A549 (cell line): ENCODE measurements at regions not wholly inside any gene's neighbourhood (a gene's known extent, or its start where the extent isn't known, plus 50 kb on each side); places are given as distances from the start of the nearest gene placed in this dataset.

Experiments
- ATAC-seq, 2 experiments: fragments of 200-7000 bp in 1 of 2; fragments of >200 bp in 1 of 2; cut with Nextera tagmentation in 1 of 2; cut with Tn5 transposase in 1 of 2; 3 replicates each; pipeline versions ENCODE4 v1.8.0 to v1.9.1; 2018 to 2020; ENCODE audit warnings: mild to moderate bottlenecking in 1 of 2, moderate library complexity in 1 of 2
- CTCF ChIA-PET: fragments of 300-600 bp; sonication (Branson Sonifier 250); formaldehyde crosslinking; extraction: SDS; loops from one replicate; lab custom pipeline; 2021; ENCODE audit warnings: antibody characterized with exemption, inconsistent platforms; lab: Yijun Ruan, JAX
- POLR2A ChIA-PET: fragments of 350-600 bp; formaldehyde crosslinking; extraction: SDS; loops from one replicate; lab custom pipeline; 2021; ENCODE audit warnings: antibody characterized with exemption, inconsistent platforms; lab: Yijun Ruan, JAX
- DNase-seq, 2 experiments: peaks; one replicate each; pipeline versions ENCODE4 v3.0.0 to v3.0.0-alpha.2; 2011 to 2016; ENCODE audit warnings: low read depth in 1 of 2, low spot score in 1 of 2
- FAIRE-seq: peaks from 2 replicates; lab custom pipeline; 2011; peaks lifted over from hg19 to GRCh38; lab: Jason Lieb, UNC
- H3K27ac ChIP-seq, 2 experiments: fragments of >200 bp; sonication (Bioruptor Twin); formaldehyde crosslinking; 3 replicates each; pipeline ENCODE4 v1.5.1; 2016 to 2017
- H3K4me1 ChIP-seq: fragments of >200 bp; sonication (Bioruptor Twin); formaldehyde crosslinking; 3 replicates; pipeline ENCODE4 v1.6.1; 2016
- H3K4me2 ChIP-seq: fragments of >200 bp; sonication (Bioruptor Twin); formaldehyde crosslinking; 3 replicates; pipeline ENCODE4 v1.6.1; 2016
- H3K4me3 ChIP-seq: fragments of >200 bp; sonication (Bioruptor Twin); formaldehyde crosslinking; 3 replicates; pipeline ENCODE4 v1.5.1; 2016
- H3K9me3 ChIP-seq: fragments of >200 bp; sonication (Bioruptor Twin); formaldehyde crosslinking; 3 replicates; pipeline ENCODE4 v1.6.1; 2016
- BHLHE40 ChIP-seq: IDR thresholded peaks from 2 replicates; pipeline ENCODE4 v1.6.1; 2012; ENCODE audit warnings: low read depth, low read length, inconsistent platforms
- CHD2 ChIP-seq: fragments of 150-350 bp; IDR thresholded peaks from 2 replicates; pipeline ENCODE4 v1.6.1; 2014; ENCODE audit warnings: low read length; ENCODE audit not compliant: partially characterized antibody
- FOSB ChIP-seq: fragments of 250-450 bp; sonication (Bioruptor Pico); IDR thresholded peaks from 2 replicates; pipeline ENCODE4 v1.5.0; 2020; ENCODE audit warnings: mild to moderate bottlenecking, moderate library complexity
- FOXS1 ChIP-seq: fragments of 250-450 bp; sonication (Bioruptor Pico); IDR thresholded peaks from 2 replicates; pipeline ENCODE4 v1.5.0; 2020; ENCODE audit warnings: mild to moderate bottlenecking, moderate library complexity
- GATA3 ChIP-seq: IDR thresholded peaks from 2 replicates; pipeline ENCODE4 v1.6.1; 2012; ENCODE audit warnings: borderline replicate concordance
- HDAC2 ChIP-seq: fragments of 200-600 bp; sonication (generic); IDR thresholded peaks from 2 replicates; pipeline ENCODE4 v1.6.1; 2016
- HOXB13 ChIP-seq: fragments of 250-450 bp; sonication (Bioruptor Pico); IDR thresholded peaks from 2 replicates; pipeline ENCODE4 v1.5.0; 2020; ENCODE audit warnings: low read depth, mild to moderate bottlenecking, moderate library complexity
- HOXB5 ChIP-seq: fragments of 250-450 bp; sonication (Bioruptor Pico); IDR thresholded peaks from 2 replicates; pipeline ENCODE4 v1.5.0; 2020; ENCODE audit warnings: mild to moderate bottlenecking, moderate library complexity
- JUN ChIP-seq, 2 experiments: fragments of >200 bp; sonication (Bioruptor Twin); formaldehyde crosslinking; IDR thresholded peaks; 2 replicates in 1 of 2; 3 replicates in 1 of 2; pipeline ENCODE4 v1.6.1; 2016 to 2017
- JUNB ChIP-seq: fragments of >200 bp; sonication (Bioruptor Twin); formaldehyde crosslinking; IDR thresholded peaks from 2 replicates; pipeline ENCODE4 v1.6.1; 2016
- MAFK ChIP-seq: fragments of 450-650 bp; IDR thresholded peaks from 2 replicates; pipeline ENCODE4 v1.6.1; 2014; ENCODE audit not compliant: partially characterized antibody
- MYC ChIP-seq: IDR thresholded peaks from 2 replicates; pipeline ENCODE4 v1.6.1; 2012; ENCODE audit warnings: mild to moderate bottlenecking, inconsistent platforms, low read length, improper control_type of control experiment, borderline replicate concordance
- RFX5 ChIP-seq: fragments of 450-650 bp; IDR thresholded peaks from 2 replicates; pipeline ENCODE4 v1.7.1; 2014; ENCODE audit warnings: antibody characterized with exemption, mild to moderate bottlenecking, moderate library complexity
- SMC3 ChIP-seq: fragments of >200 bp; sonication (Bioruptor Twin); formaldehyde crosslinking; IDR thresholded peaks from 3 replicates; pipeline ENCODE4 v1.6.1; 2018; ENCODE audit warnings: inconsistent platforms
- TFCP2L1 ChIP-seq: fragments of 250-450 bp; sonication (Bioruptor Pico); IDR thresholded peaks from 2 replicates; pipeline ENCODE4 v1.5.0; 2021; ENCODE audit warnings: mild to moderate bottlenecking
- ZFP36 ChIP-seq: fragments of 450-650 bp; IDR thresholded peaks from 2 replicates; pipeline ENCODE4 v1.6.1; 2014; ENCODE audit warnings: borderline replicate concordance; ENCODE audit not compliant: partially characterized antibody
- ZNF302 ChIP-seq: fragments of 250-450 bp; sonication (Bioruptor Pico); IDR thresholded peaks from 2 replicates; pipeline ENCODE4 v1.9.0; 2021; ENCODE audit warnings: inconsistent platforms, mild to moderate bottlenecking, moderate library complexity
- WGBS: methylation state at CpG from one replicate; pipeline ENCODE4 v1.1.6; 2017; ENCODE audit errors: missing lambda C conversion rate; 5-methylcytosine and 5-hydroxymethylcytosine counted together
- TF ChIP-seq, protein P1 (sequence below): IDR thresholded peaks from 2 replicates; pipeline ENCODE4 v1.6.1; 2012
- TF ChIP-seq, protein P2 (sequence below): fragments of 250-450 bp; sonication (Bioruptor Pico); IDR thresholded peaks from 2 replicates; pipeline ENCODE4 v1.5.0; 2020; ENCODE audit warnings: low read depth, mild to moderate bottlenecking, moderate library complexity
- TF ChIP-seq, protein P3 (sequence below): fragments of 250-450 bp; sonication (Bioruptor Pico); IDR thresholded peaks from 2 replicates; pipeline ENCODE4 v1.5.0; 2021; ENCODE audit warnings: mild to moderate bottlenecking, moderate library complexity, borderline replicate concordance

- H3K9me3 ChIP-seq = no peaks in the 10 kb centered on the region
- H3K4me2 ChIP-seq = no peak overlapping the region
- ATAC-seq = no peak
- FAIRE-seq = no peak
- H3K4me3 ChIP-seq = no peak overlapping the region
- no peaks in the 10 kb centered on the region for H3K4me1 ChIP-seq
- TF ChIP-seq FOXS1 = no peak
- no peak for TF ChIP-seq HOXB13
- no peak for TF ChIP-seq ZNF302 (CRISPR knock-in tag)
- TF ChIP-seq JUNB = no peak
- no peak for TF ChIP-seq RFX5
- TF ChIP-seq ZFP36 = no peak
- no peak for TF ChIP-seq SMC3
- TF ChIP-seq GATA3 = no peak
- no peak for TF ChIP-seq HDAC2
- no peak for TF ChIP-seq FOSB (CRISPR knock-in tag)
- TF ChIP-seq, protein P1, sequence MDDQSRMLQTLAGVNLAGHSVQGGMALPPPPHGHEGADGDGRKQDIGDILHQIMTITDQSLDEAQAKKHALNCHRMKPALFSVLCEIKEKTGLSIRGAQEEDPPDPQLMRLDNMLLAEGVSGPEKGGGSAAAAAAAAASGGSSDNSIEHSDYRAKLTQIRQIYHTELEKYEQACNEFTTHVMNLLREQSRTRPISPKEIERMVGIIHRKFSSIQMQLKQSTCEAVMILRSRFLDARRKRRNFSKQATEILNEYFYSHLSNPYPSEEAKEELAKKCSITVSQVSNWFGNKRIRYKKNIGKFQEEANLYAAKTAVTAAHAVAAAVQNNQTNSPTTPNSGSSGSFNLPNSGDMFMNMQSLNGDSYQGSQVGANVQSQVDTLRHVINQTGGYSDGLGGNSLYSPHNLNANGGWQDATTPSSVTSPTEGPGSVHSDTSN = no peak
- TF ChIP-seq, protein P2, sequence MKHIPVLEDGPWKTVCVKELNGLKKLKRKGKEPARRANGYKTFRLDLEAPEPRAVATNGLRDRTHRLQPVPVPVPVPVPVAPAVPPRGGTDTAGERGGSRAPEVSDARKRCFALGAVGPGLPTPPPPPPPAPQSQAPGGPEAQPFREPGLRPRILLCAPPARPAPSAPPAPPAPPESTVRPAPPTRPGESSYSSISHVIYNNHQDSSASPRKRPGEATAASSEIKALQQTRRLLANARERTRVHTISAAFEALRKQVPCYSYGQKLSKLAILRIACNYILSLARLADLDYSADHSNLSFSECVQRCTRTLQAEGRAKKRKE (CRISPR knock-in tag) = no peak
- no peak for TF ChIP-seq JUN (IDR thresholded peaks at IDR 0.05)
- no peak for TF ChIP-seq TFCP2L1 (CRISPR knock-in tag)
- no peak for DNase-seq
- H3K27ac ChIP-seq = no peak overlapping the region
- ChIA-PET CTCF (no interaction called here), POLR2A (no interaction called here)
- WGBS = 68% methylated on average over 2 of the region's 2 CpGs
These were observed 169.5 kb upstream of the LAMA2 start for GRCh38 chr6:128713461-128713860.

GRCh38 chr6:128712898-128713297 is 170.0 kb upstream of the LAMA2 start:
- TF ChIP-seq MAFK = peak; percentile 3
- TF ChIP-seq, protein P1 = no peak
- no peak for TF ChIP-seq HOXB5 (CRISPR knock-in tag)
- TF ChIP-seq MYC = no peak
- no peak for TF ChIP-seq BHLHE40
- Histone ChIP-seq H3K9me3 (no peaks in the 10 kb centered on the region), H3K4me3 (no peak overlapping the region), H3K4me1 (no peaks in the 10 kb centered on the region), H3K27ac (no peak overlapping the region), H3K4me2 (no peak overlapping the region)
- 24% methylated on average over 1 of the region's 1 CpG for WGBS
- no peak for FAIRE-seq
- no peak for DNase-seq
- no peak for ATAC-seq
- ChIA-PET POLR2A (no interaction called here), CTCF (no interaction called here)

DNA sequence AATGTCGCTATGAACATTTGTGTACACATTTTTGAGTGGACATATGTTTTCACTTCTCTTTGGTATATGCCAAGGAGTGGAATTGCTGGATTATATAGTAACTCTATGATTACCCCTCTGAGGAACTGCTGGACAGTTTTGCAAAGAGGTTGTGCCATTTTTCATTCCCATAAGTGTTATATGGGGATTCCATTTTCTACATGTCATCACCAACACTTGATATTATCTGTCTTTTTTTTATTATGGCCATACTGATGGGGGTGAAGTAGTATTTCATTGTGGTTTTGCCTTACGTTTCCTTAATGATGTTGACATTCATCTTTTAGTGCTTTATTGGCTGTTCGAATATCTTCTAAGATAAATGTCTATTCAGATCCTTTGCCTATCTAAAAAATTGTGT is 171.8 kb upstream of the LAMA2 start:
- ATAC-seq (no peak), DNase-seq (no peak), FAIRE-seq (no peak)
- POLR2A ChIA-PET = no interaction called here
- CTCF ChIA-PET = interaction anchor here (0.6 kb wide), 1 partner anchor 616 kb away, joined by 4 read pairs; no protein-coding TSS in a partner anchor
- 47% methylated on average over 3 of the region's 3 CpGs for WGBS
- Histone ChIP-seq H3K9me3 (no peaks in the 10 kb centered on the region), H3K4me2 (no peak overlapping the region), H3K27ac (no peak overlapping the region), H3K4me3 (no peak overlapping the region), H3K4me1 (no peaks in the 10 kb centered on the region)
- no peak for TF ChIP-seq GATA3
- TF ChIP-seq, protein P3, sequence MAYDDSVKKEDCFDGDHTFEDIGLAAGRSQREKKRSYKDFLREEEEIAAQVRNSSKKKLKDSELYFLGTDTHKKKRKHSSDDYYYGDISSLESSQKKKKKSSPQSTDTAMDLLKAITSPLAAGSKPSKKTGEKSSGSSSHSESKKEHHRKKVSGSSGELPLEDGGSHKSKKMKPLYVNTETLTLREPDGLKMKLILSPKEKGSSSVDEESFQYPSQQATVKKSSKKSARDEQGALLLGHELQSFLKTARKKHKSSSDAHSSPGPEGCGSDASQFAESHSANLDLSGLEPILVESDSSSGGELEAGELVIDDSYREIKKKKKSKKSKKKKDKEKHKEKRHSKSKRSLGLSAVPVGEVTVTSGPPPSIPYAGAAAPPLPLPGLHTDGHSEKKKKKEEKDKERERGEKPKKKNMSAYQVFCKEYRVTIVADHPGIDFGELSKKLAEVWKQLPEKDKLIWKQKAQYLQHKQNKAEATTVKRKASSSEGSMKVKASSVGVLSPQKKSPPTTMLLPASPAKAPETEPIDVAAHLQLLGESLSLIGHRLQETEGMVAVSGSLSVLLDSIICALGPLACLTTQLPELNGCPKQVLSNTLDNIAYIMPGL (CRISPR knock-in tag) = no peak
- no peak for TF ChIP-seq CHD2
